HepG2 (cell line): ENCODE measurements at regions not wholly inside any gene's neighbourhood (a gene's known extent, or its start where the extent isn't known, plus 50 kb on each side); places are given as distances from the start of the nearest gene placed in this dataset.

Source experiments
- AKAP8 ChIP-seq: sonication (generic); formaldehyde crosslinking; IDR thresholded peaks from 2 replicates; pipeline ENCODE4 v1.5.1; 2020; ENCODE audit warnings: mild to moderate bottlenecking, missing genetic modification reagents
- ARID3A ChIP-seq: IDR thresholded peaks from 2 replicates; pipeline ENCODE4 v1.6.1; 2012; ENCODE audit warnings: low read depth, low read length, improper control_type of control experiment
- BRCA1 ChIP-seq: sonication (generic); formaldehyde crosslinking; IDR thresholded peaks from 2 replicates; pipeline ENCODE4 v1.4.0; 2020; ENCODE audit warnings: missing genetic modification reagents
- E2F2 ChIP-seq: sonication (generic); formaldehyde crosslinking; IDR thresholded peaks from 2 replicates; pipeline ENCODE4 v1.4.0; 2020; ENCODE audit warnings: missing genetic modification reagents, borderline replicate concordance
- EP300 ChIP-seq, 3 experiments: sonication (generic) in 1 of 3; formaldehyde crosslinking in 1 of 3; IDR thresholded peaks; 2 replicates each; pipeline versions ENCODE4 v1.5.1 to v1.6.1; 2011 to 2020; ENCODE audit warnings: low read depth in 2 of 3, low read length in 2 of 3, borderline replicate concordance in 1 of 3, improper control_type of control experiment in 1 of 3, mild to moderate bottlenecking in 1 of 3, missing genetic modification reagents in 1 of 3, moderate library complexity in 1 of 3
- HES4 ChIP-seq: sonication (generic); formaldehyde crosslinking; IDR thresholded peaks from 2 replicates; pipeline ENCODE4 v1.9.0; 2021; ENCODE audit warnings: mild to moderate bottlenecking, missing genetic modification reagents, borderline replicate concordance
- JARID2 ChIP-seq: sonication (generic); formaldehyde crosslinking; IDR thresholded peaks from 2 replicates; pipeline ENCODE4 v1.8.1; 2023; ENCODE audit warnings: missing genetic modification reagents, inconsistent platforms; ENCODE audit not compliant: insufficient replicate concordance
- MLXIP ChIP-seq: sonication (generic); formaldehyde crosslinking; IDR thresholded peaks from 2 replicates; pipeline ENCODE4 v1.9.0; 2021; ENCODE audit warnings: missing genetic modification reagents, borderline replicate concordance
- NAIF1 ChIP-seq: sonication (generic); formaldehyde crosslinking; IDR thresholded peaks from 2 replicates; pipeline ENCODE4 v1.5.0; 2020; ENCODE audit warnings: mild to moderate bottlenecking, missing genetic modification reagents, borderline replicate concordance
- NR3C1 ChIP-seq: sonication (generic); formaldehyde crosslinking; IDR thresholded peaks from 2 replicates; pipeline ENCODE4 v1.4.0; 2020; ENCODE audit warnings: missing genetic modification reagents
- SNAPC2 ChIP-seq: sonication (generic); formaldehyde crosslinking; IDR thresholded peaks from 2 replicates; pipeline ENCODE4 v1.8.1; 2022; ENCODE audit warnings: mild to moderate bottlenecking, missing genetic modification reagents
- SNAPC5 ChIP-seq: sonication (generic); formaldehyde crosslinking; IDR thresholded peaks from 2 replicates; pipeline ENCODE4 v1.8.1; 2023; ENCODE audit warnings: mild to moderate bottlenecking, missing genetic modification reagents, borderline replicate concordance
- TP53 ChIP-seq: sonication (generic); formaldehyde crosslinking; conservative IDR thresholded peaks from 2 replicates; pipeline ENCODE4 v1.4.0; 2020; ENCODE audit warnings: missing genetic modification reagents
- YEATS4 ChIP-seq: sonication (generic); formaldehyde crosslinking; IDR thresholded peaks from 2 replicates; pipeline ENCODE4 v1.4.0; 2020; ENCODE audit warnings: missing genetic modification reagents, borderline replicate concordance
- ZC3H4 ChIP-seq: sonication (generic); formaldehyde crosslinking; IDR thresholded peaks from 2 replicates; pipeline ENCODE4 v1.4.0; 2020; ENCODE audit warnings: missing genetic modification reagents, borderline replicate concordance
- ZFP41 ChIP-seq: sonication (generic); formaldehyde crosslinking; IDR thresholded peaks from 2 replicates; pipeline ENCODE4 v1.4.0; 2020; ENCODE audit warnings: mild to moderate bottlenecking, missing genetic modification reagents, borderline replicate concordance
- ZKSCAN1 ChIP-seq: fragments of 150-350 bp; IDR thresholded peaks from 2 replicates; pipeline ENCODE4 v1.6.1; 2014; ENCODE audit warnings: low read length
- ZNF629 ChIP-seq: sonication (generic); formaldehyde crosslinking; conservative IDR thresholded peaks from 2 replicates; pipeline ENCODE4 v1.5.0; 2020; ENCODE audit warnings: missing genetic modification reagents
- TF ChIP-seq, protein P1 (sequence below): sonication (generic); formaldehyde crosslinking; conservative IDR thresholded peaks from 2 replicates; pipeline ENCODE4 v1.8.0; 2022; ENCODE audit warnings: missing genetic modification reagents
- TF ChIP-seq, protein P2 (sequence below): IDR thresholded peaks from 2 replicates; pipeline ENCODE4 v1.6.1; 2016; ENCODE audit warnings: missing compliant biosample characterization, missing genetic modification reagents, borderline replicate concordance

DNA sequence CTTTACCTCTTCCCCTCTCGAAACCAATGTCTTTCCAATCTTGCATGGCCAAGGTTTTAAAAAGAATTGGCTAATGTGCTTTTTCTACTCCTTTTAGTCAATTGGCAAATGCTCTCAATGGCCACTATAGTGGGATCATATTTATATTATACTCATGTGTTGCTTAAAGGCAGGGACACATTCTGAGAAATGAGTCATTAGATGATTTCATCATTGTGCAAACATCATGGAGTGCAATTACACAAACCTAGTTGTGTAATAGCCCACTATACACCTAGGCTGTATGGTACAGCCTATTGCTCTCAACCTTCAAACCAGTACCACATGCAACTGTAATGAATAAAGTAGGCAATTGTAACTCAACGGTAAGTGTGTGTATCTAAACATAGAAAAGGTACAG lies 180.9 kb downstream of the HS3ST3A1 start (continued):
- TF ChIP-seq MLXIP (CRISPR knock-in tag), result no peak
- peak; percentile 92 to 93 for TF ChIP-seq EP300 (IDR thresholded peaks at IDR 0.05; ENCODE audit: low read depth in 2 of 2, low read length in 2 of 2)
- TF ChIP-seq EP300 (CRISPR knock-in tag; IDR thresholded peaks at IDR 0.05; ENCODE audit: borderline replicate concordance), result peak; percentile 86
- TF ChIP-seq ZKSCAN1, result no peak
- no peak for TF ChIP-seq ZNF629
- peak; percentile 55; the same call in 1 of the 2 replicates for TF ChIP-seq NAIF1 (CRISPR knock-in tag)
- 0 out of 2 replicates have a peak, but pooled peaks have one; percentile 37 for TF ChIP-seq YEATS4 (CRISPR knock-in tag)
- TF ChIP-seq NR3C1, result no peak
- no peak for TF ChIP-seq JARID2
- TF ChIP-seq, protein P1, sequence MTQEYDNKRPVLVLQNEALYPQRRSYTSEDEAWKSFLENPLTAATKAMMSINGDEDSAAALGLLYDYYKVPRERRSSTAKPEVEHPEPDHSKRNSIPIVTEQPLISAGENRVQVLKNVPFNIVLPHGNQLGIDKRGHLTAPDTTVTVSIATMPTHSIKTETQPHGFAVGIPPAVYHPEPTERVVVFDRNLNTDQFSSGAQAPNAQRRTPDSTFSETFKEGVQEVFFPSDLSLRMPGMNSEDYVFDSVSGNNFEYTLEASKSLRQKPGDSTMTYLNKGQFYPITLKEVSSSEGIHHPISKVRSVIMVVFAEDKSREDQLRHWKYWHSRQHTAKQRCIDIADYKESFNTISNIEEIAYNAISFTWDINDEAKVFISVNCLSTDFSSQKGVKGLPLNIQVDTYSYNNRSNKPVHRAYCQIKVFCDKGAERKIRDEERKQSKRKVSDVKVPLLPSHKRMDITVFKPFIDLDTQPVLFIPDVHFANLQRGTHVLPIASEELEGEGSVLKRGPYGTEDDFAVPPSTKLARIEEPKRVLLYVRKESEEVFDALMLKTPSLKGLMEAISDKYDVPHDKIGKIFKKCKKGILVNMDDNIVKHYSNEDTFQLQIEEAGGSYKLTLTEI, result no peak
- TF ChIP-seq ARID3A, result peak; percentile 99
- no peak for TF ChIP-seq TP53 (CRISPR knock-in tag)
- no peak for TF ChIP-seq SNAPC5
- no peak for TF ChIP-seq BRCA1 (CRISPR knock-in tag)
- no peak for TF ChIP-seq E2F2 (CRISPR knock-in tag)
- no peak for TF ChIP-seq AKAP8 (CRISPR knock-in tag)
- TF ChIP-seq, protein P2, sequence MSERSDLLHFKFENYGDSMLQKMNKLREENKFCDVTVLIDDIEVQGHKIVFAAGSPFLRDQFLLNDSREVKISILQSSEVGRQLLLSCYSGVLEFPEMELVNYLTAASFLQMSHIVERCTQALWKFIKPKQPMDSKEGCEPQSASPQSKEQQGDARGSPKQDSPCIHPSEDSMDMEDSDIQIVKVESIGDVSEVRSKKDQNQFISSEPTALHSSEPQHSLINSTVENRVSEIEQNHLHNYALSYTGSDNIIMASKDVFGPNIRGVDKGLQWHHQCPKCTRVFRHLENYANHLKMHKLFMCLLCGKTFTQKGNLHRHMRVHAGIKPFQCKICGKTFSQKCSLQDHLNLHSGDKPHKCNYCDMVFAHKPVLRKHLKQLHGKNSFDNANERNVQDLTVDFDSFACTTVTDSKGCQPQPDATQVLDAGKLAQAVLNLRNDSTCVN, result no peak
- no peak for TF ChIP-seq HES4 (CRISPR knock-in tag)
- no peak for TF ChIP-seq ZFP41
- TF ChIP-seq SNAPC2, result no peak
- TF ChIP-seq ZC3H4 (CRISPR knock-in tag), result no peak
